Nephron (organoid): ENCODE measurements at regions not wholly inside any gene's neighbourhood (a gene's known extent, or its start where the extent isn't known, plus 50 kb on each side); places are given as distances from the start of the nearest gene placed in this dataset.

Experiments
- H3K27ac Mint-ChIP-seq, 3 experiments: 2 replicates each; pipeline ENCODE4 v1.8.0; 2020; ENCODE audit warnings: mixed read lengths in 3 of 3, mild to moderate bottlenecking in 2 of 3, moderate library complexity in 1 of 3
- H3K27me3 Mint-ChIP-seq: 2 replicates; pipeline ENCODE4 v1.8.0; 2021; ENCODE audit warnings: low read depth, mild to moderate bottlenecking, moderate library complexity, mixed read lengths
- H3K36me3 Mint-ChIP-seq: 2 replicates; pipeline ENCODE4 v1.8.0; 2020; ENCODE audit warnings: low read depth, mixed read lengths
- H3K4me1 Mint-ChIP-seq: 2 replicates; pipeline ENCODE4 v1.8.0; 2020; ENCODE audit warnings: mixed read lengths
- H3K4me3 Mint-ChIP-seq, 3 experiments: 2 replicates each; pipeline ENCODE4 v1.8.0; 2020; ENCODE audit warnings: mild to moderate bottlenecking in 3 of 3, mixed read lengths in 3 of 3, moderate library complexity in 2 of 3
- H3K9me3 Mint-ChIP-seq: 2 replicates; pipeline ENCODE4 v1.8.0; 2020; ENCODE audit warnings: mixed read lengths
- CTCF ChIP-seq, 3 experiments: fragments of 200-600 bp; sonication (generic); IDR thresholded peaks; one replicate each; pipeline ENCODE4 v1.5.0; 2021; ENCODE audit warnings: antibody characterized with exemption in 3 of 3; ENCODE audit not compliant: unreplicated experiment in 3 of 3

DNA sequence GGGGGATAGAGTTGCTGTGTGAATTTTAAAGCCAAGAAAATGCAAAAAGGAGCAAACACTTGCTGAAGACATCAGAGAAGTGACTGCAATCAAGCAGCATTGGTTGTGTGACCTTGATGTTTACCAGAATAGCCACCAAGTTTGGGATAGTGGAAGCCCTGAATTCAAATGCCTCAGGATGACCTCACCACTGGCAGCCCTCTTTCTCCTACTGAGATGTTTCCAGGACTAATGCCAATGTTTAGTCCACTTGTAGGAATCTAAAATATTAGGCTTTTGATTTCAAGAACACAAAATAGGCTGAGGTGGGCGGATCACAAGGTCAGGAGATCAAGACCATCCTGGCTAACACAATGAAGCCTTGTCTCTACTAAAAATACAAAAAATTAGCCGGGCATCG lies 112.2 kb upstream of the NUDT12 start:
- Mint-ChIP-seq H3K36me3 (no peaks in the 10 kb centered on the region), H3K27ac (no peak overlapping the region), H3K4me3 (no peak overlapping the region), H3K27me3 (no peaks in the 10 kb centered on the region), H3K4me1 (no peaks in the 10 kb centered on the region), H3K9me3 (no peaks in the 10 kb centered on the region)
- TF ChIP-seq CTCF (IDR thresholded peaks at IDR 0.05; ENCODE audit: unreplicated experiment in 3 of 3): no peak

DNA sequence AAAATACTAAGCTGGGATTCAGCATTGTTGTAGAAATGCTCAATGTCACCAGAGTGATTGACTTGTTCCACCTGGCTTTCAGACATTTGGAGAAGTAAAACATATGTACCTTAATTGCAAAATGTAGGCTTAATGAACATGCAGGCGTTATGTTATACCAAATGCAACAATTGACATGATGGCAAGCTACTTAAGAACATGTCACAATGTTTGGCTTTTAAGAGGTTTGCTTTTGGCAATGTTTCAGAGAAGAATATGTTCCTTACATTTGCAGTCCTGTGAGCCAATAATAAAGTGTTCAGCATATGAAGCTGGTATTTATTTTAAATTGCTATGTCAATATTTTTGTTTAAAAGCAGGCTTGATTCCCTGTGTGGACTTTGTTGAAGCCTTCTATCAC lies 111.7 kb upstream of the NUDT12 start:
- Mint-ChIP-seq H3K27me3 (no peaks in the 10 kb centered on the region), H3K4me3 (no peak overlapping the region), H3K9me3 (no peaks in the 10 kb centered on the region), H3K4me1 (no peaks in the 10 kb centered on the region), H3K36me3 (no peaks in the 10 kb centered on the region), H3K27ac (no peak overlapping the region)
- TF ChIP-seq CTCF (IDR thresholded peaks at IDR 0.05; ENCODE audit: unreplicated experiment in 3 of 3): no peak

DNA sequence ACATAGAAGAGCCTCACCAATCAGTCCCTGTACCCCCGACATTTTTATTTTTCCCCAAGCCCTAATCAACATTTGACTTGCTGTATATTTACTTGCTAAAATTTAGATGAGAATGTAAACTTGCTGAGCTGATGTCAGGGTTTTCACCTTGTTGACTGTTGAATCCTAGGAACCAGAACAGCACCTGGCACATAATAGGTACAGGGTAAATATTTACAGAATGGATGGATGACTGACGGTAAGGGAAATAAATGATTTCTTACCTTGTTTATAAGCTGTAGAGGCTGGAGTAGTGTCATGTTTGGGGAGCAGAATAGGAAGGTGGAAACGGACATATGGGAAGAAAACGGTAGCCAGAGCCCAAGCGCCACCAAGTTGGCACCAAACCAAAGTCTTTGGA lies 107.0 kb upstream of the NUDT12 start:
- Mint-ChIP-seq H3K9me3 (peaks cover 3% of the 10 kb centered on the region), H3K27me3 (no peaks in the 10 kb centered on the region), H3K4me1 (peaks cover 4% of the 10 kb centered on the region), H3K27ac (no peak overlapping the region), H3K4me3 (no peak overlapping the region), H3K36me3 (no peaks in the 10 kb centered on the region)
- no peak for TF ChIP-seq CTCF (IDR thresholded peaks at IDR 0.05; ENCODE audit: unreplicated experiment in 3 of 3)

- no peaks in the 10 kb centered on the region for H3K27me3 Mint-ChIP-seq
- H3K27ac Mint-ChIP-seq: no peak overlapping the region
- no peak for TF ChIP-seq CTCF (IDR thresholded peaks at IDR 0.05; ENCODE audit: unreplicated experiment in 3 of 3)
- H3K36me3 Mint-ChIP-seq: no peaks in the 10 kb centered on the region
- H3K4me1 Mint-ChIP-seq: peaks cover 4% of the 10 kb centered on the region
- H3K4me3 Mint-ChIP-seq: no peak overlapping the region
- H3K9me3 Mint-ChIP-seq: peaks cover 9% of the 10 kb centered on the region
These were observed 105.7 kb upstream of the NUDT12 start for GRCh38 chr5:103668281-103668680.

DNA sequence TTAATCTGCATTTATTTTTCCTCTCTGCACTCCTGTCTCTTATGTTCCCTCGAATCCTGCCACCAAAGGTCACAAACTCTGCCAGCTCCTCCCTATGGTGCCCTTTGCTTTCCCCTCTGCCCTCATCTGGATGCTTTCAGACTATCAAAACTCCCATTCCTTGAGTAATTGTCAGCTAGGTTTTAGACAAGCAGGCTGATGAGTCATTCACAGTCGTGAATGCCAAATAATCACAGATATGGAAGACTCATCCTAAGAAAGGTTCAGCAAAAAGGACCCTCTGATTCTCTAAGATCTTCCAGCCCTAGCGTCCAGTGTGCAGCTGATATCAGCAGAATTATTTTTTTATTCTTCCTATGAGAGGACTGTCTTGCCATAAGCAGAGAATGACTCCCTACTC lies 104.5 kb upstream of the NUDT12 start:
- peaks cover 4% of the 10 kb centered on the region for H3K4me1 Mint-ChIP-seq
- TF ChIP-seq CTCF (IDR thresholded peaks at IDR 0.05; ENCODE audit: unreplicated experiment in 3 of 3): no peak
- no peak overlapping the region for H3K27ac Mint-ChIP-seq
- no peaks in the 10 kb centered on the region for H3K27me3 Mint-ChIP-seq
- no peak overlapping the region for H3K4me3 Mint-ChIP-seq
- peaks cover 19% of the 10 kb centered on the region for H3K9me3 Mint-ChIP-seq
- H3K36me3 Mint-ChIP-seq: peaks cover 5% of the 10 kb centered on the region

DNA sequence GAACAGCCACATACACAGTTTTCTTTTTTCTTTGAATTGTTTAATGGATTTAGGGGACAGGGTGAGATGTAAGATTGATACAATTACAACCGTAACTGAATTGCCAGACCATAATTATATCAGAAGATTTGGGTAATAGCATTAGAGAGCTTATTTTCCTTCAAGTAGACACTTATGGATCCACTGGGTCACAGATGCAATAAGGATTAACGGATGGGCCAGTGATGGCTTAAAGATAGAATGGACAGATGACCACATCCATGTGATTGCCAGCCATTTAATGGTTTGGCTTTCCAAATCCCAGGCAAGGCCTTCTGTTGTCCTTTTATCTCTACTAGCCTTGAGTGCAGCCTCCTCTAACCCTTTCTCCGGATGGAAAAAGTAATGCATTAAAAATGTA lies 94.7 kb upstream of the NUDT12 start:
- TF ChIP-seq CTCF (IDR thresholded peaks at IDR 0.05; ENCODE audit: unreplicated experiment in 3 of 3): no peak
- Mint-ChIP-seq H3K4me1 (no peaks in the 10 kb centered on the region), H3K27me3 (peaks cover 4% of the 10 kb centered on the region)

More for the DNA sequence above, 94.7 kb upstream of the NUDT12 start:
- Mint-ChIP-seq H3K4me3 (no peak overlapping the region), H3K27ac (no peak overlapping the region), H3K9me3 (no peaks in the 10 kb centered on the region), H3K36me3 (no peaks in the 10 kb centered on the region)
